Lung (tissue), 11 donors: ENCODE measurements at regions not wholly inside any gene's neighbourhood (a gene's known extent, or its start where the extent isn't known, plus 50 kb on each side); places are given as distances from the start of the nearest gene placed in this dataset.

ENCODE experiments used
- ATAC-seq: fragments of 200-7000 bp; cut with Tn5 transposase; one replicate; pipeline ENCODE4 v1.9.1; 2020; ENCODE audit warnings: moderate number of reproducible peaks; ENCODE audit not compliant: insufficient read depth, low FRiP score
- DNase-seq, 3 donors: peaks; one replicate each; pipeline ENCODE4 v3.0.0-alpha.2; 2013 to 2017
- H3K27ac ChIP-seq, 2 donors: one replicate each; pipeline ENCODE4 v1.5.1; 2013; ENCODE audit warnings: mild to moderate bottlenecking in 2 of 2, moderate library complexity in 2 of 2, control low read depth in 1 of 2, inconsistent platforms in 1 of 2, low read depth in 1 of 2, low read length in 1 of 2
- H3K27me3 ChIP-seq, 3 donors: one replicate each; pipeline ENCODE4 v1.5.1; 2013; ENCODE audit warnings: low read length in 2 of 3; ENCODE audit not compliant: control insufficient read depth in 3 of 3, insufficient read depth in 3 of 3
- H3K36me3 ChIP-seq, 4 donors: one replicate each; pipeline ENCODE4 v1.5.1; 2013; ENCODE audit warnings: low read length in 4 of 4, mild to moderate bottlenecking in 1 of 4, moderate library complexity in 1 of 4; ENCODE audit not compliant: control insufficient read depth in 4 of 4, insufficient read depth in 4 of 4
- H3K4me1 ChIP-seq, 5 donors: one replicate each; pipeline ENCODE4 v1.5.1; 2013; ENCODE audit warnings: low read length in 5 of 5, mild to moderate bottlenecking in 2 of 5, moderate library complexity in 1 of 5; ENCODE audit not compliant: control insufficient read depth in 5 of 5, insufficient read depth in 5 of 5
- H3K4me3 ChIP-seq: one replicate; pipeline ENCODE4 v1.5.1; 2013; ENCODE audit warnings: mild to moderate bottlenecking, control low read depth, moderate library complexity
- H3K9ac ChIP-seq, 2 donors: one replicate each; pipeline ENCODE4 v1.5.1; 2013; ENCODE audit warnings: low read length in 2 of 2, control low read depth in 1 of 2; ENCODE audit not compliant: insufficient read depth in 1 of 2
- H3K9me3 ChIP-seq, 4 donors: one replicate each; pipeline ENCODE4 v1.5.1; 2013; ENCODE audit warnings: low read length in 3 of 4, mild to moderate bottlenecking in 1 of 4, moderate library complexity in 1 of 4; ENCODE audit not compliant: control insufficient read depth in 4 of 4, insufficient read depth in 3 of 4
- WGBS, 2 donors: extraction: QIAGEN DNeasy Blood & Tissue Kit; methylation state at CpG; one replicate each; pipeline ENCODE4 v1.1.7; 2013; 5-methylcytosine and 5-hydroxymethylcytosine counted together
- TF ChIP-seq, protein P1 (sequence below): IDR thresholded peaks from 2 replicates; pipeline ENCODE4 v1.5.1; 2012; ENCODE audit warnings: mild to moderate bottlenecking; ENCODE audit errors: control extremely low read depth, extremely low read depth
- donor health status: control.
- donor health status: control.
- donor health status: Bipolar disorder and iron deficiency.
- donor health status: healthy.
- donor health status: DM: yes; HTN: yes; CAD: no.

DNA sequence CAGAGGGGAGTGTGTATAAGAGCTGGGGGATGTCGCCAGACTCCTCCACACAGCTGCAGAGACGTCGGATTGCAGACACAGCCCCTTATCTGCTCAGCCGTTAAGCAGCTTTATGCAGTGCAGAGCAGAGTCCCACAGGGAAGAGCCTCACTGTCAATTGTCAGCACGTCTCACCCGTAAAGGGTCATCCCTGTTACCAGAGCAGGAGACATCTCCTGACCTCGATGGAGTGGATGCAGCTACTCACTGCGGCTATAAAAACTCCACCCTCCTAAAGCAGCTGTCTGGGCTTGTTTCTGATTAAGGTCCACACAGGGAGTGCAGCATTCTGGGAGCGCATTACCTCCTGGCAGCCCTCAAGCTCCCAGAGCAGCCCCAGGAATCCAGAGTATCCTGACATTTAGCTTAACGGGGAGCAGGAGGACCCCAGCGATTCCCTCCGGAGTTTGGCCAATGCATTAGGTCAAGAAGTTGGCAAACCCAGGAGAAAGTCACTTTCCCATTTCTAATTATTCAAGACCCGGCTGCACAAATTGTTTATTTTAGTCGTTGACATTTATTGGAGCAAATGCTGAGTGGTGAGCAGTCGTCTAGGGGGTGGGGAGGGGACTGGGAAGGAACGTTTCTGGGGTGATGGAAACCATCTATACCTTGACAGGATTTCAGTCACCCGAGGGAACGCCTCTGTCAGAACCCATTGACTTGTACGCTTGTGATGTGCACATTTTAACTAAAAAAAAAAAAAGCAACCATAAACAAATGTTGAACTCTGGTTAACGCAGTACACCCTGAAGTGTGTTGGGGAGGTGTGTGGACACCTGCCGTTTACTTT lies 100.0 kb upstream of the ZNF469 start:
- no peak overlapping the region for H3K27ac ChIP-seq

DNA sequence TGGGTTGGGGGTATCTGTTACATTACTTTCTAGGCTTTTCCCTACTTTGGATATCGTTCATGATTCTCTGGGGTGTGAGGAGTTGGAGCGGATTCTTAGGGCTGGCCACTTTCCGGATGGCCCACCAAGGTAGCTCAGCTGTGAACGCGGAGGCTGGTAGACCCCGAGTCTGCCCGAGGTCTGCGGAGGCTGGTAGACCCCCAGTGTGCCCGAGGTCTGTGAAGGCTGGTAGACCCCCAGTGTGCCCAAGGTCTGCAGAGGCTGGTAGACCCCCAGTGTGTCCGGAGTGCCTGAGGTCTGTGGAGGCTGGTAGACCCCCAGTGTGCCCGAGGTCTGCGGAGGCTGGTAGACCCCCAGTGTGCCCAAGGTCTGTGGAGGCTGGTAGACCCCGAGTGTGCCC lies 99.2 kb upstream of the ZNF469 start:
- Histone ChIP-seq H3K36me3 (no peaks in the 10 kb centered on the region), H3K4me1 (peaks cover 0 to 8% (median 0%) of the 10 kb centered on the region in 5 donors), H3K9me3 (peaks cover 0 to 36% (median 10%) of the 10 kb centered on the region in 4 donors), H3K9ac (no peak overlapping the region), H3K4me3 (no peak overlapping the region), H3K27me3 (no peaks in the 10 kb centered on the region), H3K27ac (no peak overlapping the region)
- DNase-seq (no peak), ATAC-seq (no peak)
- TF ChIP-seq, protein P1, sequence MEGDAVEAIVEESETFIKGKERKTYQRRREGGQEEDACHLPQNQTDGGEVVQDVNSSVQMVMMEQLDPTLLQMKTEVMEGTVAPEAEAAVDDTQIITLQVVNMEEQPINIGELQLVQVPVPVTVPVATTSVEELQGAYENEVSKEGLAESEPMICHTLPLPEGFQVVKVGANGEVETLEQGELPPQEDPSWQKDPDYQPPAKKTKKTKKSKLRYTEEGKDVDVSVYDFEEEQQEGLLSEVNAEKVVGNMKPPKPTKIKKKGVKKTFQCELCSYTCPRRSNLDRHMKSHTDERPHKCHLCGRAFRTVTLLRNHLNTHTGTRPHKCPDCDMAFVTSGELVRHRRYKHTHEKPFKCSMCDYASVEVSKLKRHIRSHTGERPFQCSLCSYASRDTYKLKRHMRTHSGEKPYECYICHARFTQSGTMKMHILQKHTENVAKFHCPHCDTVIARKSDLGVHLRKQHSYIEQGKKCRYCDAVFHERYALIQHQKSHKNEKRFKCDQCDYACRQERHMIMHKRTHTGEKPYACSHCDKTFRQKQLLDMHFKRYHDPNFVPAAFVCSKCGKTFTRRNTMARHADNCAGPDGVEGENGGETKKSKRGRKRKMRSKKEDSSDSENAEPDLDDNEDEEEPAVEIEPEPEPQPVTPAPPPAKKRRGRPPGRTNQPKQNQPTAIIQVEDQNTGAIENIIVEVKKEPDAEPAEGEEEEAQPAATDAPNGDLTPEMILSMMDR: no peak
- 86 to 93% methylated on average over 13 of the region's 13 CpGs for WGBS, 2 donors

More for the DNA sequence above, 100.0 kb upstream of the ZNF469 start:
- 56 to 74% methylated on average over 21 of the region's 21 CpGs for WGBS, 2 donors
- TF ChIP-seq, protein P1: no peak
- ATAC-seq (no peak), DNase-seq (peak in 2 of 3 donors; percentile 31 to 39)
- H3K27me3 ChIP-seq: no peaks in the 10 kb centered on the region
- peaks cover 0 to 8% (median 0%) of the 10 kb centered on the region in 5 donors for H3K4me1 ChIP-seq
- H3K36me3 ChIP-seq: no peaks in the 10 kb centered on the region
- H3K9ac ChIP-seq: no peak overlapping the region
- peaks cover 0 to 34% (median 11%) of the 10 kb centered on the region in 4 donors for H3K9me3 ChIP-seq
- no peak overlapping the region for H3K4me3 ChIP-seq

DNA sequence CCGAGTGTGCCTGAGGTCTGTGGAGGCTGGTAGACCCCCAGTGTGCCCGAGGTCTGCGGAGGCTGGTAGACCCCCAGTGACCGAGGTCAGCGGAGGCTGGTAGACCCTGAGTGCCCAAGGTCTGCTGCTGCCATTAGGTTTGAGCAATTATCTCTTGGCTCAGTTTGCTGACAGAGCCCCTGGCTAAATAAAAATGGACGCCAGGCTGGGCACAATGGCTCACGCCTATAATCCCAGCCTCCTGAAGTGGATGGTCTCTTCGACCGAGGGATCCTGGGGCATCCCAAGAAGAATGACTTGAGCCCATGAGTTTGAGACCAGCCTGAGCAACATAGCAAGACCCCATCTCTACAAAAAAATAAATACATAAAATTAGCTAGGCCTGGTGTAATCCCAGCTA lies 98.7 kb upstream of the ZNF469 start:
- Histone ChIP-seq H3K9me3 (peaks cover 0 to 40% (median 7%) of the 10 kb centered on the region in 4 donors), H3K9ac (no peak overlapping the region), H3K4me3 (no peak overlapping the region), H3K36me3 (no peaks in the 10 kb centered on the region), H3K27ac (no peak overlapping the region), H3K27me3 (no peaks in the 10 kb centered on the region), H3K4me1 (peaks cover 0 to 8% (median 0%) of the 10 kb centered on the region in 5 donors)
- no peak for ATAC-seq
- TF ChIP-seq, protein P1: no peak
- DNase-seq: no peak
- WGBS, 2 donors: 87% methylated on average over 9 of the region's 9 CpGs
